Cardiac fibroblast (primary cell): ENCODE measurements at regions not wholly inside any gene's neighbourhood (a gene's known extent, or its start where the extent isn't known, plus 50 kb on each side); places are given as distances from the start of the nearest gene placed in this dataset.

Experiments
- DNase-seq, 2 donors: peaks; one replicate each; pipeline versions ENCODE4 v3.0.0 to v3.0.0-alpha.2; 2010; ENCODE audit warnings: low read depth in 2 of 2
- H3K4me3 ChIP-seq, 2 donors: replicated peaks in 1 of 2; 1 replicate in 1 of 2; 2 replicates in 1 of 2; pipeline ENCODE4 v1.5.1; 2011; ENCODE audit warnings: low read depth in 2 of 2, low read length in 2 of 2, mild to moderate bottlenecking in 2 of 2, moderate library complexity in 1 of 2
- CTCF ChIP-seq: IDR thresholded peaks from one replicate; pipeline ENCODE4 v1.5.1; 2011; ENCODE audit warnings: low read depth, mild to moderate bottlenecking, low read length, inconsistent platforms

- no peak for TF ChIP-seq CTCF
- H3K4me3 ChIP-seq = no peak overlapping the region
- DNase-seq = no peak
Observed at GRCh38 chr1:219488275-219488674, 124.6 kb downstream of the ZC3H11B start.

GRCh38 chr1:219483530-219483929, 129.4 kb downstream of the ZC3H11B start:
- H3K4me3 ChIP-seq = no peak overlapping the region
- TF ChIP-seq CTCF = no peak
- no peak for DNase-seq

- no peak overlapping the region for H3K4me3 ChIP-seq
- TF ChIP-seq CTCF = no peak
- DNase-seq = peak in 1 of 2 donors; percentile 5
Observed at GRCh38 chr1:219480011-219480410, 132.9 kb downstream of the ZC3H11B start.

- TF ChIP-seq CTCF = no peak
- H3K4me3 ChIP-seq = no peak overlapping the region
- DNase-seq = no peak
Observed at GRCh38 chr1:219478811-219479210, 134.1 kb downstream of the ZC3H11B start.

- no peak for DNase-seq
- no peak for TF ChIP-seq CTCF
Observed at GRCh38 chr1:219477861-219478260, 135.0 kb downstream of the ZC3H11B start.

GRCh38 chr1:219476716-219477115, 136.2 kb downstream of the ZC3H11B start:
- no peak for DNase-seq
- no peak overlapping the region for H3K4me3 ChIP-seq
- no peak for TF ChIP-seq CTCF

More at GRCh38 chr1:219477861-219478260, 135.0 kb downstream of the ZC3H11B start:
- no peak overlapping the region for H3K4me3 ChIP-seq

- no peak for DNase-seq
- TF ChIP-seq CTCF = no peak
- no peak overlapping the region for H3K4me3 ChIP-seq
Observed at GRCh38 chr1:219476116-219476515, 136.8 kb downstream of the ZC3H11B start.
